H54 (cell line): ENCODE measurements at regions not wholly inside any gene's neighbourhood (a gene's known extent, or its start where the extent isn't known, plus 50 kb on each side); places are given as distances from the start of the nearest gene placed in this dataset.

Source experiments
- DNase-seq: peaks from one replicate; pipeline ENCODE4 v3.0.0; 2011; ENCODE audit warnings: low spot score, mixed read lengths; ENCODE audit not compliant: insufficient read length
- FAIRE-seq: peaks from 3 replicates; lab custom pipeline; 2011; peaks lifted over from hg19 to GRCh38; lab: Jason Lieb, UNC
- POLR2A ChIP-seq: IDR thresholded peaks from 2 replicates; pipeline ENCODE4 v1.6.1; 2011; ENCODE audit warnings: low read depth, mild to moderate bottlenecking, low read length

GRCh38 chr16:72313903-72314302, 141.9 kb upstream of the PMFBP1 start:
- FAIRE-seq (no peak), DNase-seq (no peak)
- TF ChIP-seq POLR2A, result no peak

- FAIRE-seq (no peak), DNase-seq (no peak)
- no peak for TF ChIP-seq POLR2A
Measured at GRCh38 chr16:72312828-72313227, 140.9 kb upstream of the PMFBP1 start.

- FAIRE-seq, result peak; percentile 20
- DNase-seq, result no peak
- no peak for TF ChIP-seq POLR2A
Measured at GRCh38 chr16:72311426-72311825, 139.5 kb upstream of the PMFBP1 start.

GRCh38 chr16:72309001-72309400, 137.0 kb upstream of the PMFBP1 start:
- no peak for DNase-seq
- FAIRE-seq, result no peak
- no peak for TF ChIP-seq POLR2A

- no peak for DNase-seq
- no peak for TF ChIP-seq POLR2A
- no peak for FAIRE-seq
Measured at GRCh38 chr16:72308396-72308795, 136.4 kb upstream of the PMFBP1 start.

GRCh38 chr16:72302332-72302731, 130.4 kb upstream of the PMFBP1 start:
- no peak for FAIRE-seq
- no peak for TF ChIP-seq POLR2A
- DNase-seq, result no peak

GRCh38 chr16:72301523-72302236, 129.7 kb upstream of the PMFBP1 start:
- no peak for TF ChIP-seq POLR2A
- no peak for FAIRE-seq
- DNase-seq, result no peak

GRCh38 chr16:72300892-72301291, 128.9 kb upstream of the PMFBP1 start:
- DNase-seq (no peak), FAIRE-seq (no peak)
- TF ChIP-seq POLR2A, result no peak

GRCh38 chr16:72299684-72300243, 127.8 kb upstream of the PMFBP1 start:
- no peak for DNase-seq
- no peak for TF ChIP-seq POLR2A
- no peak for FAIRE-seq

GRCh38 chr16:72298961-72299360, 127.0 kb upstream of the PMFBP1 start:
- no peak for TF ChIP-seq POLR2A
- DNase-seq, result no peak
- FAIRE-seq, result no peak

- FAIRE-seq, result no peak
- TF ChIP-seq POLR2A, result no peak
Measured at GRCh38 chr16:72295914-72296313, 124.0 kb upstream of the PMFBP1 start.

GRCh38 chr16:72291531-72291981, 119.6 kb upstream of the PMFBP1 start:
- TF ChIP-seq POLR2A, result no peak
- DNase-seq (peak; percentile 37), FAIRE-seq (peak; percentile 97)

More at GRCh38 chr16:72295914-72296313, 124.0 kb upstream of the PMFBP1 start:
- DNase-seq, result no peak

GRCh38 chr16:72291121-72291520, 119.2 kb upstream of the PMFBP1 start:
- FAIRE-seq (no peak), DNase-seq (no peak)
- no peak for TF ChIP-seq POLR2A

- TF ChIP-seq POLR2A, result no peak
- FAIRE-seq (no peak), DNase-seq (no peak)
Measured at GRCh38 chr16:72287649-72288048, 115.7 kb upstream of the PMFBP1 start.

GRCh38 chr16:72286936-72287620, 115.1 kb upstream of the PMFBP1 start:
- FAIRE-seq (no peak), DNase-seq (no peak)
- no peak for TF ChIP-seq POLR2A
